GM21447 (cell line): ENCODE measurements at regions not wholly inside any gene's neighbourhood (a gene's known extent, or its start where the extent isn't known, plus 50 kb on each side); places are given as distances from the start of the nearest gene placed in this dataset.

ENCODE experiments used
- ATAC-seq: cut with Tn5 transposase; IDR thresholded peaks from one replicate; pipeline ENCODE4 v1.9.1; 2021; ENCODE audit not compliant: unreplicated experiment

DNA sequence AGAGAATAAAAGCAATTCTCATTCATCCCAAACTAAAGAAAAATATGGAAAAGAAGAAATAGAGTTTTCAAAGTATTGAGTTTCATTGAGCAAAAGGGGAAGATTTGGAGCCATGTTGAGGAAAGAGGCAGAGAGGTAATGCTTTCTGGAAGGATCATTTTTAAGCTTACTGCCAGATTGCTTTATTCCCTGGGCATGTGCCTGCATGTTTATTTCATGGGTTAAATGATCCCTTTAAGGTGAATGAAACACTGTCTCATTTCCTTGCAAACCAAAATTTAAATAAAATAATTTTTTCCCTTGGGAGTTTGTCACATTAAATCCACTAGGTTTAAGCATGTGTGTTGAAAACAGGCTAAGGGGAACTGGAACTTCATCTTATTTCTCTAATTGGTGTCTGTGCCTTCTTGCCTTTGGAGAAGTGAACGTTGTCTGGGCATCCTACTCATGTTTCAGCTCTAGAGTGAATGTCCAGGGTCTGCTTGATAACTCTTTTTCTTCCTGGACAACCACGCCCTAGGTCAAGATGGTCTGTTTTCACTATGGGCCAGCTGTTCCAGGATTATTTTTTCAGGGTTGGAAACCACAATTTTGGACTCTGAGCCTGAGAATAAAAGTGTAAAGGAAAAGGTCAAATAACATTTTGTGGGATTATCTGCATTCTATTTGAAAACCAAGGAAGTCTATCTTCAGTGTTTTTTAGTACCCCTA, 114.1 kb upstream of the ELL2 start:
- no peak for ATAC-seq

DNA sequence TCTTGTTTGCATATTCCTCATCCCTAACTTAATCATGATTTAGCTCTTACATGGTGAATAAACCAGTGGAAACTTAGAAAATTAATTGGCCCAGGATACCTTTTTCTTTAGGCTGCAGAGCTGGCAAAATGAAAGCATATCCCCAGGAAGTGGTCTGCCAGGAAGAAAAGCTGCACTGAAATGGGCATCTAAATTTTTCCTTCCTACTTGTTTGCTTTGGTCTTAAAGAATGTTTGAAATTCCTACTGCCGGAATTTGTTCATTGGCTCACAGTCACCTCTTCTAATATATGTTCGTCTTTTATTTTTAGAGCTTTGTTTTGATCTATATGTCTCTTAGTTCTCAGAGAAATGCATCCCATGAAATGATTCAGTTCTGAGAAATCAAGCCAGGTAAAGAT, 113.2 kb upstream of the ELL2 start:
- no peak for ATAC-seq

DNA sequence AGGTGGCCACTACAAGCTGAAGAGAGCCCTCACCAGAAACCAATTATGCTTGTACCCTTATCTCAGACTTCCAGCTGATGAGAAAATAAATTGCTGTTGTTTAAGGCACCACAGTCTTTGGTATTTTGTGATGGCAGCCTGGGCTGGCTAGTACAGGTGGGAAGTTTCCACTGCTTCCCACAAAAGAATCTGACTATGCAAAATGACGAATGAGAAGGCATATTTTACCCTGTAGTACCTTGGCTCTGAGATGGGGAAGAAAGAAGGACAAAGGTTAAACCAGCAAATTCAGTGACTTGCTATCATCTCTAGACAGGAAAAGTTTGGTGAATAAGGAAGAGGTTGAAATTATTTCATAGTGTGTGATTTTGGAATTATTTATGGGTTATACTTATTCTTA, 112.8 kb upstream of the ELL2 start:
- no peak for ATAC-seq

DNA sequence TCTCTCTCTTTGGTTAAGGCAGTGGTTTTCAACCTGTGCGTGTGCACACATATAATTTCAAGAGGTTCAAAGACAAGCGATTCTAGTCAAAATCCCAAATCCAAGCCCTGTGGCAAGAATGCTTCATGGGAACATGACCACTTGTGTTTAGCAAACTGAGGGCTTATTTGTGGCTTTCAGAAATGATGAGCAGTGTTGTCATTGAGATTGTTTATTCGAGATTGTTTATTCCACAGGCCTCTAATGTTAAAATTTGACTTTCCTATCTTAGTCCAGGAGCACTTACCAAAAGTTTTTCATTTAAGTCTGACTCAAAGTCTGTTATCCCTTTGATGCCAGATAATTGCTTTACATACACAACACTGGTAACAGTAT, 111.1 kb upstream of the ELL2 start:
- ATAC-seq: no peak

DNA sequence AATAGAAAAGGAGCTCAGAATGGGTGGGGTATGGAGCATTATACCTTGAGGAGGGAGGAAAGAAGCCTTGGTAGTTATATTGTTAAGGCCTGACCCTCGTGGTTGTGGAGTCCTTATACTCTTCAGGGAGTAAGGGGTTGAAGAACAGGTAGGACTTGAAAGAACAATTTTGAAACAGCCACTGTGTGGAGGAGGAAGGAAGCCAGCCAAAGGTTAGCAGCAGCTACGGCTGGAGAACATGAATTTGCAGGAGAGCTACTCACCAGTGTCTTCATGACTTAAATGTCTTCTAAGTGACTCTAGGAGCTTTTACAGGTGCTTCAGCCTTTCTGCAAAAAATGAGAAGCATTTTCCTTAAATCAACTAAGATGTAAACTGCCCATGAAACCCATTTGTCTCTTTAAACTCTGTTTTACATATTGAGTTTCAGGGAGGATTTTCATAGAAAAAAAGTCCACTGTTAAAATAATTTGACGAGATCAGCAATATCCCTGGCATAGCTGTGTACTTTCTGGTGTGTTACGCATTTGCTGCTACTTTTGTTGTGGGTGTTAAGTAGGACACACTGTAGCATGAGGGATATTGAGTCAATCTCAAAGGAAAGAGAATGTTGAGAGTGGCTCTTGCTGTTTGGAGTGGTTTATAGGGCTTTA, 110.6 kb upstream of the ELL2 start:
- ATAC-seq: no peak

DNA sequence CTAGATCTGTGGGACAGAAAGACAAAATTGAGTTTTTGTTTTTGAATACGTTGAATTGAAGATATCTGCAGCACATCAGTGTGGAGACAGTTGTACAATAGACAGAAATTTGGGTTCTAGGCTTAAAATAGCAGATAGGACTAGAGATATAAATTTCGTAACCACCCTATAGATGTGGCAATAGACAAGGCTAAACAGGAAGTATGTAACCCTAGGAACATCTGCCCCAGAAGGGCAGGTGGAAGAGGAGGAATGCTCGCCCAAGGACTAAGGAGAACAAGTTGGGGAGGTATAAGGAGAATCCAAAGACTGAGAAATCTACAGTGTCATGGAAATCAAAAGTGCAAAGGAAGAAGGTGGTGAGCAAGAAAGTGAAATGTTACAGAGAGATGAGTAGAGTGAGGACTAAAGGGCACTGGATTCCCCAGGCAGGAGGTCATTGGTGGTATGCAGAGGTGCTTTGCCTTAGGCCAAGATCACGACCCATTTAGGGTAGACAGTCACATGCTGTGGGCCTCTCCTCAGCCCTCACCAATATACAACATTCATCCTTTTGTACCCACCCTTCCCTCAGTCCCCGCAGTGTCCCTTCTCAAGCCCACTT, 109.1 kb upstream of the ELL2 start:
- ATAC-seq: no peak

DNA sequence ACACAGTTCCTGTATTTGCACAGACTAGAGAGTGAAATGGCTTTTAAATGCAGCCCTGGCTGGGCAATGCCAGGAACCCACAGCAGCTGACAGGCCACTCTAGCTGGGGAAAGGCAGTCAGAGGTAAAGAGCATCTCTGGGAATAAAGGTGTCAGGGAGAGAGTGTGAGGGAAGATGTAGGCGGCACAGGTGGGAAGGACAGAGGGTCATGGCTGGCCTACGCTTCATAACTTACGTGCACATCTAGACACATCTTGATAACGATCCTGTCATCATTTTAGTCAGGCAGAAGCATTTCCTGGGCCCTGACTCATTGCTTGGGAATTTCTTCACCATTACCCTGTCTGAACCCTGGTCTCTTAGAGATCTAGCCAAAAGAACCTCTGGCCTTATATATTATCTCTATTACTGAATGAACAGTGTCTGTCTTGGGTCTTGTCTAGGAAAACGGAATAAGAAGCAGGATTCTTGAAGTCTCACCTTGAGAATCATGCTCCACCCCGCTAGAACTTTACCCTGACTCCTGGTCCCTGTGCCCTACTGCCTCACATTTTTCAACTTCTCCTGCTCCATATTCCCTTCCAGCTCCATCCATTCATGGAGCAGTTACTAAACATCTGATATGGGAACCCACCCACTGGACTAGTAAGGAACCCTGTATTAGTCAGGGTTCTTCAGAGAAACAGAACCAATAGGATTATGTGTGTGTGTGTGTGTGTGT, 106.4 kb upstream of the ELL2 start:
- ATAC-seq: no peak

DNA sequence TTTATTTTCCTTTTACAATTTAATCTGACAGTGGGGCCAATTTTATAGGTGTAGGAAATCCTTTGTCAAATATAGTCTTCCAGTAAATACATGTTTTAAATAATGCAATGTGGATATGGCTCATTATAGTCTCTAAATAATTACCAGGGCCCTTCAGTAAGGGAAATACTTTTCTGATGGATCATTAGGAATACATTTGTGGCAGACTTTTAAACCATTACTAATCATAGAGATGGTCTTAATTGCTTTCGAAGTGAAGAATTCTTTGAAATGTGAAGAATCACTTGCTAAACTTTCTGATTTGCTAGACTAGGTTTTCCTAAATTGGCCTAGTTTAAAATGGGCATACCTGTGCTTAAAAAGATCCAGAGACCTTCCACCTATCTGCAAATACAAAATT, 105.6 kb upstream of the ELL2 start:
- ATAC-seq: no peak

DNA sequence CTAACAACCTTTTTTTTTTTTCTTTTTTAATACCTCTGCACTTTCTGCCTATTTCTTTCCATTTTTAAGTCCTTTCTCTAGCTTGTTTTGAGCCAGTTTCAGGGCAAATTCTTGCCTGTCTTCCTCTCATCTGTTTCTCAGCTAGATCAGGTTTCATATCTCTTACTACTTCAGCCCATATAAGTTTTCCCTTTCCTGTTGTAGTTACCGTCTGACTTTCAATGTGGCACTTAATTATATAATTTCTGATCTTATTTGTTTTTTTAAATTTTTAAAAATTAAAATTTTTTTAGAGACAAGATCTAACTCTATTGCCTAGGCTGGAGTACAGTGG, 104.7 kb upstream of the ELL2 start:
- ATAC-seq: no peak

DNA sequence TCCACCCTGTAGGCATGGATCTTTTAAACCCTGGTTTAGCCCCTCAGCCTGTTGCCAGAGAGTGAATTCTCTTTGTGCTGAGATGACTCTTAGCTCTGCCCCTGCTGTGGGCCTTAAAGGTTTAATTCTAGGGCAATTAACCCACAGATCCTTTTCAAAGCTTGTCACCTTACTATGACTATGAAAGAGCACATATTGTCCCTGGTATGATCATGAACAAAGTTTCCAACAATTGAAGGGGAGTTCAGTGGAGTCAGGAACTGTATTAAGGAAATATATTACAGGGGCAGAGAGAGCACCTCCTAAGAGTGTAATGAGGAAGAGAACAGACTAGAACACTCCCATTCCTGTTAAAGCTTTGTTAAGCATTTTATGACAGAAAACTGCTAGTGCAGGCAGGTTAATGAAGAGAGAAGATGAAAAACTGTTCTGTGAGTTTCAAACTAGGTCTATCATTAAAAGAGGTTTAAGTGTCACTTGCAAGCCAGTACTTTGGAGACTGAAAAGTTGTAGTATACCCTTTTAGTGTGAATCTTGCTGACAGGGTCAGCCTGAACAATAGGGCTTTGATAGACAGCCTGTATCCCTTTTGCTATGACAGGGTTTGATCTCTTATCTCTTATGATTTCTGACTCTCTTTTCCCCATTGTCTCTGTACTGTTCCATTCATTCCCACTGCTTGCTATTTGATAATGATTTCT, 104.2 kb upstream of the ELL2 start:
- no peak for ATAC-seq

DNA sequence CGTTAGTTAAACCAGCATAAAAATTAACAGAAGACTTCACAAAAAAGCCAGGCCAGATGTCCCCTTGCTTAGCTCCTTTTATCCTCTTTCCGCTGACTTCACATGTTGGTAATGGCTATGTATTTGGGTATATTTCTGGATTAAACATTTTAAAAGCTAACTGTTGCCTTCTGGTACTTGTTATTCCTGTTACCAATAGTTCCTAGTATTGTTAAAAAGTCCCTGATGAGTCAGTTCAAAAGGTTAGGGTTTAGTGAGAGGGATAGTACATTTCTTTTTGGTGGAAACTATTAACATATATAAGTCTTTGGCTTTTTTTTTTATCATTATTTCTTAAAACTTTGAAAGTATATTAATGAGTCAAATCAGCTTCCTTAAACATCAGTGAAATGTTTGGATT, 103.2 kb upstream of the ELL2 start:
- ATAC-seq: no peak

DNA sequence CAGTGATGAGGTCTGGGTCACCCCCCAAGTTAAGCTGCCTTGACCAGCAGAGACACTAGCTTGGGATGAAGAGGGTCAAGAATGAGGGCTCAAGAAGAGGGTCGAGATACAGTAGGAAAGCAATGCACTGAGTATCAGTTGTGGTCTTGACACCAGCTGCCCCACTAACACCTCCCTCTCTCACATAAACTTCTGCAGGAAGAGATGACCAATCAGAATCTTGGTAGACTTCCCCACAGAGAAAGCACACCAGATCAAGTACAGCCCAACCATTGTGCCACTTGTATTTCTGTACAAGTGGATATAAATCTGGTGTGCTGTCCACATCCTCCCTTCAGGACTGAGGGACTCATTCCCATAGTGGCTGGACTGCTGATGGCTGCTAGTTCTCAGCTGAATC, 101.2 kb upstream of the ELL2 start:
- ATAC-seq: no peak

DNA sequence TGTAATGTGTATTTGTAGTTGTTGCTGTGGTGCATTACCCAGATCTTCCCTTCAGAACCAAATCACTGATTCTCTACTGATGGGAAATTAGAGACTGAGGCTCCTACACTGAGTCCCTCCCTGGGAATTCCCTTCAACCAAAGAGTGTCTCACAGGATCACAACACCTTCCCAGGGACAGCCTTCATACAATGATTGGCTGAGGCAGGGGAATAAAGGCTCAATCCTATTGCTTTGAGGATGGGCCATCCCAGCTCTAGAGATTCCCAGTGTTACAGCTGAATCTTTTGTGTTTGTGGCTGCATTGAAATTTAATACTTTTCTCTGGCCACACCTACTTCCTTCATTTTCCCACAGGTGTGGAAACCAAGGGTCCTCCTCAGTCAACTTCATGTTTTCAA, 96.4 kb upstream of the ELL2 start:
- ATAC-seq: no peak

DNA sequence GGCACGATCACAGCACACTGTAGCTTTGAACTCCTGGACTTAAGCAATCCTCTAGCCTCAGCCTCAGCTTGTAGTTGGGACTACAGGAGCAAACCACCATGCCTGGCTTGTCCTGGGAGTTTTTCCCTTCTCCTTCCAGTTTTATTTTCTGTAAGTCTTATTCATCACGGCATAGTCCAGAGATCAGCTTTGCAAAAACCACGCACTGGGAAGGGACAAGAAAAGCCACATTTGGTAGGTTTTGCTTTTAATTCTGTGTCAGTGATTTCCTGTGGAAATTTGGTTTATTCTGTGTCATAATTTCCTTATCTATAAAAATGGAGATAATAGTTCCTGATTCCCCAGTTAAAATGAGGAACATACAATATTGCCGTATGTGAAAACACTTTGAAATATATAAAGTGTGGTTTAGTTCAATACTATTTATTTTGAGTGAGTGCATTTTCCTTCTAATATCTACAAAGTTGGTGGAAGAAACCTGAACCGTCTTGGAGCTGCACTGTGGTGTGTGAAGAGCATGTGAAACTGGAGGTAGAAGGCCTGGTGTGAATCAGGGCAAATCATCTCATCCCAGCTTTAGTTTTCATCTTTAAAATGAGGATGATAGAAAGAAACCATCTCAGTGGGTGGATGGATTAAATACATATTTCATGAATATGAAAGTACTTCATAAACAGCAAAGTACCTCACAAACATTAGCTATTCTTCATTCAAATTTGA, 92.8 kb upstream of the ELL2 start:
- ATAC-seq: no peak

DNA sequence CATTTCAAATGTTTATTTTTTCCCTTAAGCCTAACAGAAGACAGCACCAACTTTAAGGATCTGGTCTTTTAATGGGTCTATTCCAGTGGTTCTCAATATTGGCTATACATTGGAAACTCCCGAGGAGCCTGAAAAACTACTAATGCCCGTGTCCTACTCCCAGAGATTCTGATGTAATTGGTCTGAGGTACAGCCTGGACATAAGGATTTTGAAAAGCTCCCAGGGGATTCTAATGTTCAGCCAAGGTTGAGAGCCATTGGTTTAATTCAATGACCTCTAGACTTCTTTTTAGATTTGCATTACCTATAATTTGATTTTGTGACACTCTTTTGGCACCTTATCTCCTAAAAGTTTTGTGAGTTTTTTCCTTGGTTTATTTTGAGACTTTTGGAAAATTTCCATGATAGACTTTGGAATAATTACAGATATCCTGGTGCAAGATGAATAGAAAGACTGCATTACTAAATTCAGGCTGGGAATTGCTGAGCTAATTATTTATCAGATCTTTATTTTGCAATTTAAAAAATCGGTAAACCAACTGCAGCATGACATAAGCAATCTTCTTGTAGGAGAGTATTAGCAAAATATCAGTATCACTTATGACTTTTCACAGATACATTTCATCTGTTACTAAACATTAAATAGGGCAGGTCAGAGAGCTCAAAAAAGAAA, 91.5 kb upstream of the ELL2 start:
- no peak for ATAC-seq

DNA sequence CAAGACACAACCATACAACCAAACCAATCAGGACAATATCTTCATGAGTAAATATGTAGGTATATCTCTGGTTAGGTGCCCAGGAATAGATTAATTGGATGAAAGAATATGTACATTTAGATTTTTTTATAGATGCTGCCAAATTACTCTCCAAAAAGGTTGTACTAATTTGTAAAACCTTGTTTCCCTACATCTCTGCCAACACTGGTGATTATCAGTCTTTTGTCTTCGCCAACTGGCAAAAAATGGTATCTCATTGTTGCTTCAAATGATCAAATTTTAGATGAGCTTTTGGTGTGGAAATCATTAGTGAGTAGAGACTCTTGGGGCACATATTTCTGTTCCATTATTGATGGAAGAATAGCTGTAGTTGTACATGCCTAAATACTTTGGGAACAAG, 90.7 kb upstream of the ELL2 start:
- ATAC-seq: no peak

DNA sequence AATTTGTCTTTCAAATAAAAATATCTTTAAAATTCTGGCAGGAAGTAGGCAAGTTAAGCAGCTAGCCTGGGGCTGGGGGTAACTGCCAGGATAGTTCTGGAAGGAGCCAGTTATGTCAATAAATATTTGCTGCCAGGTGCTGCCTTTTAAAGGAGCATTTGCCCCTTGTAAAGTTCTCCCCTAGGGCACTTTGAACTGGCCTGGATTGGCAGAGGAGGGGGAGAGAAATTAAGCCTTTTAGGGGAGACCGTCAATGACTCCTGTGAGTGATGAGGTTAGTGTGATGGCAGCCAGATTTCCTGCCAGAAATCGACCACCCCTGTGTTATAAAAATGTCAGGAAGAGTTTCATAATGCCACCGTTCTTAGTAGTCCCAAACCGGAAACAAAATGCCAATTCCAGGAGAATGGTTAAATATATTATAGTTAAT, 89.8 kb upstream of the ELL2 start:
- no peak for ATAC-seq

DNA sequence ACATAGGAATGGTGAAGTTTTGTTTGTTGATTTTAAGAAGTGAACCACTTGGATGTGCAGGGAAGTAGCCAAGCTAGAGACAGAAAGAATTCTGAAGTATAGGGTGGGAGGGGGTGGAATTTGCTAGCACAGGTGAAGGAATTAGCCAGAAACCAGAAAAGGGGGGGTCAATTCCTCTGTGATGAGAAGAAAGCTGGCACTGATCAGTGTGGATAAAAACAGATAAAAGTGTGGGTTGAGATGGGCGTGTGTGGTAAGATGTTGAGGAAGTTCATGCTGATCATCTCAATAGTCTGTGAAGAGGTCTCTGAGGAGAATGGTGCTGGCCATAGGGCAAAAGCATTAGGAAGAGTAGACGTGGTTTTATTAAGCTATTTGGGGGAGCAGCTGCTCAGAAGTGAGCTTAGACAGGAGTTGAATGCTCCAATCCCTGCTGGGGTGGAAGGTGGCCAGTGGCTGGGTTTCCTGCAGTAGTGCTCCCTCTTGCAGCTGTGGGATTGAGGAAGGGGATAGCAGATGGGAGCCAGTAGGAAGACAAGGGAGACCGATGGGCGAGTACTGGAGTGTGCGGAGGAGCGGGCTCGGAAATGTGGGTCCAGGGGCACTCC, 88.7 kb upstream of the ELL2 start:
- ATAC-seq: no peak

DNA sequence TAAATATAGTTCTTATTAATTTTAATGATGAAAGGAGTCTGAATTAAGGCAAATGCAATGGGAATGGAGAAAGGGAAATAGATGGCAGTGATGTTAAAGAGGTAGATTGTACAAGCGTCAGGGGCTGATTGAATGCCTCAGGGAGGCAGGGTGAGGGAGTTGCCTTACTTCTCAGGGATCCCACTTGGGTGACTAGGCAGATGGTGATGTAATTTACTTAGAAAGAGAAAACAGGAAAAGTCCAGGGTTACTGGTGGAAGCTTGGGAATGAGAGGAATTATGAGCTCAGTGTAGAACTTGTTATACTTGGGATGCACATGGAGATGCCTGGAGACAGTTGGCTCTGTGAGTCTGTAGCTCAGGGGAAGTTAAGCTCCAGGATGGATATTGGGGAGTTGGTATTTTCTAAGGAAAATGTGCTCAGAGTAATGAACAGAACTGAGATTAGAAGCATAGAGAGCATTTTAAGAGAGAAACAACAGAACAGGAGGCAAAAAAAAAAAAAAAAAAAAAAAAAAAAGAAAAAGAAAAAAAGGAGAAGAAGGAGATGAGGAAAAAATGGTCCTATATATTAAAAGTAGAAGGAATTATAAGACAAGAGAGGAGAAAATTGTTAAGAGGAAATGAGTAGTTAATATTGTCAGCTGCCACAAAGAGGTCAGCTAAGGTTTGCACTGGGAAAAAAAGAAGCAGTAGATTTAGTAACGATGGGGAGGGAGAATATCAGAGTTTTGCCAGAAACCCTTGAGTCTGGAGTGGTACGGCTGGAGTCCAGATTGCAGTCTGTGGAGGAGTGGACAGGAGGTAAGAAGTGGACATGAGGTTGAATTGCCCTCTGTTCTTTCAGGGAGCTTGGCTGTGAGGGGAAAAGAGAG, 88.0 kb upstream of the ELL2 start:
- ATAC-seq: no peak
